GM12874 (cell line): ENCODE measurements at regions not wholly inside any gene's neighbourhood (a gene's known extent, or its start where the extent isn't known, plus 50 kb on each side); places are given as distances from the start of the nearest gene placed in this dataset.

ENCODE experiments used
- CTCF ChIP-seq: IDR thresholded peaks from 2 replicates; pipeline ENCODE4 v1.5.1; 2011; ENCODE audit warnings: low read depth, mild to moderate bottlenecking, control low read depth, low read length, moderate library complexity; ENCODE audit not compliant: insufficient read depth

GRCh38 chr4:22014222-22014741 lies 65.7 kb upstream of the KCNIP4 start:
- no peak for TF ChIP-seq CTCF

- TF ChIP-seq CTCF, result no peak
Measured at GRCh38 chr4:22003878-22004277, 55.3 kb upstream of the KCNIP4 start.
